NCI-H1048 (cell line): ENCODE measurements at regions not wholly inside any gene's neighbourhood (a gene's known extent, or its start where the extent isn't known, plus 50 kb on each side); places are given as distances from the start of the nearest gene placed in this dataset.
"Not testable (repeated sequence)": the region's sequence is repeated elsewhere in the genome, so short reads cannot be mapped to it uniquely, and the experiment has no call there.

Experiments
- DNase-seq: peaks from one replicate; lab custom pipeline; 2025; lab: John Stamatoyannopoulos, UW

- no peak for DNase-seq
Measured at GRCh38 chr2:136715146-136715545, 50.2 kb upstream of the THSD7B start.

GRCh38 chr2:136714452-136714951 lies 50.8 kb upstream of the THSD7B start:
- no peak for DNase-seq

- DNase-seq = no peak
Measured at GRCh38 chr2:136713739-136714138, 51.6 kb upstream of the THSD7B start.

GRCh38 chr2:136705336-136705735 lies 60.0 kb upstream of the THSD7B start:
- DNase-seq = no peak

- DNase-seq = no peak
Measured at GRCh38 chr2:136703214-136703613, 62.1 kb upstream of the THSD7B start.

- no peak for DNase-seq
Measured at GRCh38 chr2:136696438-136696837, 68.9 kb upstream of the THSD7B start.

GRCh38 chr2:136693966-136694365 lies 71.4 kb upstream of the THSD7B start:
- DNase-seq = no peak

- not testable (repeated sequence) for DNase-seq
Measured at GRCh38 chr2:136680079-136680478, 85.3 kb upstream of the THSD7B start.

- DNase-seq = no peak
Measured at GRCh38 chr2:136665736-136666135, 99.6 kb upstream of the THSD7B start.

- DNase-seq = no peak
Measured at GRCh38 chr2:136664713-136665405, 100.5 kb upstream of the THSD7B start.

GRCh38 chr2:136658201-136658600 lies 107.1 kb upstream of the THSD7B start:
- no peak for DNase-seq

- no peak for DNase-seq
Measured at GRCh38 chr2:136653861-136654260, 111.5 kb upstream of the THSD7B start.

- no peak for DNase-seq
Measured at GRCh38 chr2:136651456-136652010, 113.8 kb upstream of the THSD7B start.

- no peak for DNase-seq
Measured at GRCh38 chr2:136647039-136647438, 118.3 kb upstream of the THSD7B start.

GRCh38 chr2:136645236-136645828 lies 120.0 kb upstream of the THSD7B start:
- no peak for DNase-seq

- DNase-seq = no peak
Measured at GRCh38 chr2:136639651-136640050, 125.7 kb upstream of the THSD7B start.

GRCh38 chr2:136638193-136638592 lies 127.2 kb upstream of the THSD7B start:
- no peak for DNase-seq

- no peak for DNase-seq
Measured at GRCh38 chr2:136637402-136637801, 127.9 kb upstream of the THSD7B start.

GRCh38 chr2:136628490-136628889 lies 136.9 kb upstream of the THSD7B start:
- DNase-seq = no peak

- DNase-seq = no peak
Measured at GRCh38 chr2:136613096-136613495, 152.2 kb upstream of the THSD7B start.

- DNase-seq = no peak
Measured at GRCh38 chr2:136612079-136612478, 153.3 kb upstream of the THSD7B start.

- DNase-seq = no peak
Measured at GRCh38 chr2:136611451-136611850, 153.9 kb upstream of the THSD7B start.

- no peak for DNase-seq
Measured at GRCh38 chr2:136582628-136583205, 182.6 kb upstream of the THSD7B start.
